ENCODE measurements at regions not wholly inside any gene's neighbourhood (a gene's known extent, or its start where the extent isn't known, plus 50 kb on each side); places are given as distances from the start of the nearest gene placed in this dataset.
A peak's percentile ranks its signal among the peaks of the same experiment; 100 is the strongest.
"Not testable (repeated sequence)": the region's sequence is repeated elsewhere in the genome, so short reads cannot be mapped to it uniquely, and the experiment has no call there.

DNA sequence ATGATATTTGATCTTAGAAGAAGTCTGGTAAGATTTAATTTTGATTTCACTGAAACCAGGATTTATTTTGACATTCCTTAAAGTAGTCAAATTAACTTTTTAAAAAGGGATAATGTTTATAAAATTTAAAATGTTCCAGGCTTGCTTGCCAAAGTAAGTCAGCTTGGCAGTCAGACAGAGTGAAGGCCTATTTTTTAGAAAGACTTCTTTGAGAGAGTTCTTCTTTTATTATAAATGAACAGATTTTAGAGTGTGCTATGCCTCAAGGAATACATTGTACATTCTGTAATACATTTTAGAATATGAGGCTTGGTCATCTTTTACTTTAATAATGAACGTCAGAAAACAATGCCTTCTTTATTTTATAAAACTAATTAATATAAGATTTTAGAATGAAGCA is 138.7 kb downstream of the DISP1 start:
- no peak for DNase-seq

DNA sequence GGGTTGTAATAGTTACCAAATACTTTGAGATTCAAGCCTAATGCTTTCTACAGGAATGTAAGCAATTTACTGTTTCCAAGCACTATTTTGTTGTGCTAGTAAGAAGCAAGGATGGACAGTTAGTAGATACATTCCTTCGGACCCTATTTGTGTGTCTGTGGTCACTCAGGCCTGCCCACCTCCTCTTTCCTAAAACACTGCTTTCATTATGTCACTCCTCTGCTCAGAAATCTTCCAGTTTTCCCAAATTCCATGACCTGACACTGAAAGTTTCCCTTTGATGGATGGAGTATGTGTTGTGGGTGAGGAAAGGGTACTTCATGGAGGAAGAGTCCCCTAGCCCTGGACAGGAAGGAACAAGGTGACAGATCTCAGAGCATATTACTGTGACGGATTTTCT is 141.1 kb downstream of the DISP1 start:
- DNase-seq: no peak

DNA sequence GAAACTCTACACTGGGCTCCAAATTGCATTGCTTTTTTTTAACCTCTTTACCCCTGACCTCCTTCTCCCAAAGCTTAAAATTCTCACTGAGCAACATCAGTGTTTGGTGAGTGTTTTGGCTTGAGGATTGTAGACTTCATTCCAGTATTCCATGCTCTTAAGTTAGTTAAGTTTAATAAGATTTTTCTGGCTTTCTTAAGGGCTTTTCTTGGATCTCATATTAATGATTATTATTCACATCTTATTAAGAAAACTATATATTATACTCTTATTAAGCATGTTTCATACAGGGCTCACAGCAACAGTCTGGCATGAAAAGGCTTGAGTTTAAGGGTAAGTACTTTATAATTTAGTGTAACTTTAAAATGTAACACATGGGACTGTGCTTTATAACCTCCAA is 141.8 kb downstream of the DISP1 start:
- no peak for DNase-seq

DNA sequence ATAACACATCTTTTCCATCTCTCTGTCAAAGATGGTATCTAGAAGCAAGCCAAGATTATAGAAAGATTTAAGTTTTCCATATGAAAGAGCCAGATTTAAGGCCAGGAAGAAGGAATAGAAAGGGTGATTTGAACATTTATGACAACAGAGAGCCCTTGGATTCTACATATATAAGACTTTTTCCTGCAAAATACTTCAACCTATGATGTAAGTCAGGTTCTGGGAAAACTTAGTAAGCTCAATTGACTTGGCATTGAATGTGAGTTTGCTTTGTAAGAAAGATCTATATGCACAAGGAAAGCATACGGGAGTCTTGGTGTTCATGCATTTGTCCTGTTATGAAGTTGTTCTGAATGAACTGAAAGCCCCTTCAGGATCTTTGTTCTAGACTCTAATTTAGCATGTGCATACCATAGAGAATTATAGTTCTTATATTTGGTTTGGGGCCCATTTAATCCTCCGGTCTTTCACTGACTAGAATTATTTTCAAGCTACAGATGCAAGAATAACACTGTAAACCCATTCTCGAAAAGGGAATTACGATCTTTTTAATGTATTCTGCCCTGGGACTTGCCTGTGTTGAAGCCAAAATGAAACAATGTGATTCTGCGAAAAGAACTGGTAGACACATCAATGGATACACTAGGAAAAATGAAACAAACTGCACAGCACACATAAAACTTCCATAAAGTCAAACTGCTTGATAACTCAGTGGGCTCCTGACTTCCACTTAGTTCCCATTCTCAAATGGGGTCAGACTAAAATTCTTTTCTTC is 152.8 kb downstream of the DISP1 start:
- DNase-seq: no peak

DNA sequence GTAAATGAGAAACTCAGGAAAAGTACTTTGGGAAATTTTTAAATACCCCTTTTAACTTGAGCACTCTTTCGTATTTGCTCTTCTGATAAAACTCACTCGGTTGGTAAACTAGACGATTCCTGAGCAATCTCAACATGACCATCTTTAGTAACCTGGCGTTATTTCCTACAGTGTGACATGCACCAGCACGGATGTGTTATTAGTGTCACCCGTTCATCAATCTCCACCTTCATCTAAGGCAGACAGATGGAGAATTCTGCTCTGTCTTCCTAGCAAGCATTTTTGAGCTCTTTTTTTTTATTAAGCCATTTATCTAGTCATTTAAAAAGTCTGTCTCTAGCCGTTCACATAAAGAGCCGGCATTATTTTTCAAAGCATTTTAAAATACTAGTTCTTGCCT is 155.2 kb downstream of the DISP1 start:
- DNase-seq: peak; percentile 54

DNA sequence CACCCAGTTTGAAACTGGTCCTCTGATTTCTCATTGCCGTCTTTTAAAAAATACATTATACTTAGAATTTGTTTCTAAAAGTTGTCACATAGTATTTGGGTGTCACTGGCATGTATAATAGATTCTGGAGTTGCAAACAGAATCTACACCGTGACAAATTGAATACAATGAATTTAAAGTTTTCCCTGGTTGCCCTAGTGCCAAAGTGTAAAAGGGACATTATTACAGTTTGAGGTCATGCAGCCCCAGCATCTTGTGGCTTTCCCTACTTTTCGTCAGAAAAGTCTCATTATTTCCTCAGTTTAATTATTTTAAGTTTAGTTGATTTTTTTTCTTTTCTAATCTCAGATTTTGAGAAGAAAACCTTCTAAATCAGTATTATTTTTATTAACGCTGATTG is 155.9 kb downstream of the DISP1 start:
- DNase-seq: no peak

DNA sequence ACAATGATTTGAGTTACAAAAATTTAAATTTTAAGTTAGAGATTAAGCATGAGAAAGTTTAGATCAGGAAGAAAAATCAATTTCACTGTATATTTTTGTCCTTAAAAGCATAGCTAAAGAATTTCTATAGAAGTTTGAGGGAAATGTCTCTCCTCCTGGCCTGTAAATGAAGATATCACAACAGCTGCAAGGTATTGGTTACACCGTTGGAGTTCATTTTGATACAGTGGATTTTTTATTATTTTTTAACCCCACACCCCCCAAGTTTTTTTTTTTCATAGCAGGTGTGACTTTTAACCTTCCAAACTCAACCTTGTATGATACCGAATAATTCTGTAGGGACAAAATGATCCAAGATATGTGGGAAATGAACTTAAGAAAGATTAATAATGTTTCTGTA is 156.3 kb downstream of the DISP1 start:
- no peak for DNase-seq

DNA sequence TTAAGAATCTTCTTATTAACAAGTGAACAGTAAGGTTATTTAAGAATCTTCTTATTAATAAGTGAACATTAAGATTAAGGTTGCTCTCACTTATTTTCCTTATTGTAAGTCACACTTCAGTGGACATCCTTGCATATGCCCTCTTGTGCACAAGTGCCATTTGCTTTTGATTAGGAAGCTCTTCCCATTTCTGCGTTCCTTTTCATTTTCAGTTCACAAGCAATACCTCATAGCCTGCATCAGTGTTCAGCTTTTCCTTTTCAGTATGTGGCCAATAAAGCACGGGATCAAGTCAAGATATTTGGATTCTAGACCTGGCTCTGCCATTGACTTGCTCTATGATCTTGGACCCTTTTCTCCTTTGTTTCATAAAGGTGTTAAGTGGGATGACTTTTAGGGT is 158.7 kb downstream of the DISP1 start:
- no peak for DNase-seq

DNA sequence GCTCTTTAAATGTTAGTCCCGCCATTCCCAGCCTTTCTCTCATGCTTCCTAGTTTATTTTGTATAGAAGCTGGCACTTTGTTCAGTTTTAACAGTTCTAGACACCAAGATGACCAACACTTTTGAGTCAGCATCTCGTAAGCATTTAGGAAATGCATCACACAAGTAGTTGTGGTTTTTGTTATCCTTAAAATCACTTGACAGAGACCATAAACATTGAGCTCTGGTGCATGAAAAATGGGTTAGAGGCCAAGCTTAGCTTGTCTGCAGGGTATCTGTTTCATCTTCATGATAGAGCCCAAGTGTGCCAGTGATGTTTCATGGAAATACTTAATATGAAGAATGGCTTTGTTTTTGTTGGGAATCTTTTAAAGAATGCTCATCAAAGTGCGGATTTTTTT is 159.7 kb downstream of the DISP1 start:
- no peak for DNase-seq

DNA sequence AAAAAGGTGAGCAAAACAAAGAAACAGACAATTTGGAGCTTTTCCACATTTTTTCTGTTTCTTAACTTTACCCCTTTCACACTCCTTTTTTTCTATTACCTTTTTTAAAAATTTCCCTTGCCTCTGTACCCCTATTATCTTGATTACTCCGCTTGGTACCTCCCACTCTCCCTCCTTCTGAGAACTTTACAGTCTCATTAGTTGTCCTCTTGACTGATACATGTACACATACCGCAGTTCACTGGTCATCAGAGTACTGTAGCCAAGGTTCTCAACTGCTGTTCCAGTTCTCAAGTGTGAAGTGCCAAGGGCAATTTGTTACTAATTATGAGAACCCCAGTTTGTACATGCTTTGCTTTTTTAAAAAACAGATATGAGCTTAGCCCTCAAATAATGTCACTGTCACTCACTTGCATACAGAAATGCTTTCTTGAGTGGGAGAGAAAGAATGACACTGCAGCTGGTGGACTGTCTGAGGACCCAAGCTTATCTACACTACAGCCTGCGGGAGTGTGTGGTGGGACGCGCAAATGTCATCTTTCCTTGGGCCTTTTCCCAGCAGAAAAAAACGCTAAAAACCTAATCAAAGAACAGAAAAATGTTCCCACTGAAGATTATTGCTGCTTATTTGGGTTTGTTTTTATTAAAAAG is 160.8 kb downstream of the DISP1 start:
- DNase-seq: no peak

DNA sequence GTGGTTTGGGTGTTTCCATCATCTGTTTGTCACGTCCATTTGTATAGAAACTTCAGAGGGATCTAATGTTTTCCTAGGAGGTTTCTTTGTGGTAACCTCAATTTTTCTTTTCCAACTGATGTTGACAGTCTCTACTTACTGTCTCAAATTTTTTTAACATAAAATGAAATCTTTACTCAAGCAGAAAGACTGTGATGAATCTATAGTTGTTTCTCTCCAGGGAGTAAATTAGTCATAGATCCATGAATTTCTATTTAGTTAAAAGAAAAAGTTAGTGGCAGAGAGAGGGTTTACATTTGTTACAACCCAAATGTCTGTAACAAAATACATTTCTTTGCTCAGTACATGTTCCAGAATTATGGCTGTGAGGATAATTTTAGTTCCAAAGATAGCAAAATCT is 161.6 kb downstream of the DISP1 start:
- no peak for DNase-seq

DNA sequence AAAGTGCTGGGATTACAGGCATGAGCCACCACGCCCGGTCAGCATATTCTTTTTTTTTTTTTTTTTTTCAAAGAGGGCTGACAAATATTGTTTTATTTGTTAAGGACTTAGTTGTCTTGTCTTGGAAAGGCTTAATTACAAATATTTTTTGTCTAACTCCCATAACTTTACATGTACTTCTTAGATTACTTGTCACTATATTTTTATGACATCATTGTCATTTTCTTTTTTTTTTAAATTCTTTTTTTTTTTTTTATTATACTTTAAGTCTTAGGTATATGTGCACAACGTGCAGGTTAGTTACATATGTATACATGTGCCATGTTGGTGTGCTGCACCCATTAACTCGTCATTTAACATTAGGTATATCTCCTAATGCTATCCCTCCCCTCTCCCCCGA is 162.5 kb downstream of the DISP1 start:
- DNase-seq: not testable (repeated sequence)

DNA sequence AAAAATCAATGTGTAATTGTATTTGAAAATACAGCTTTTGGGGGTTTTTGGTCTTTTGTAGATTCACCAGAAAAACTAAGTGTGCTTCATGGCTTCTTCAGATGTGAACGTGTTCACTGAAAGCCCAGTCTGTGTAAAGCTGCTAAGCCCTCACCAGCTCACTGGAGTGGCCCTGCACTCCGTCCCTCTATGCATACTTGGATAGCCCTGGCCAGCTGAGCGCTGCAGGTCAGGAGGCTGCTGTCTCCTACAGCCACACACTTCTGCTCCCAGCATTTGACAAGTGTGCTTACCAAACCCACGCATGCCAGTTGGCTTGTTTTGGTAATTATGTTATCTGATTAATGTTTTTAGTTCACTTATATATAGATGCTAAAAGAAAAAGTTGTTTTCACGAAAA is 163.5 kb downstream of the TLR5 start:
- DNase-seq: no peak

DNA sequence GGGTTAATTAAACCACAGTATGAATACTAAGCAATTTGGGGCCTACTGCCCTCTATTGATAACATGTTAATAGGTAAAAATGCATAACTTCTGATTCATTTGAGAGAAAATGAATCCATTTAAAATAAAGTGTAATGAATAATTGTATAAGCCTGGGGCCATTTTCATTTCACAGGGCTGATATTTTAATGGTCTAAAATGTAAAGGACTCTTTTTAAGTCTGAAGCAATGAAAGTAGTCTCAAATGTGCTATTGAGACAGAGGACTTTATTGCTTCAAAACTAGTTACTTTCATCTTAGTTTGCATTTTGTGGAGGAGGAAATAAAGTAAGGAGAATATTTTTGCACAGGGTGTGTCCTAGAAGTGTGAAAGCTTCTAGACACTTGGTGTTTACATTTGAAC is 155.4 kb downstream of the TLR5 start:
- DNase-seq: no peak

DNA sequence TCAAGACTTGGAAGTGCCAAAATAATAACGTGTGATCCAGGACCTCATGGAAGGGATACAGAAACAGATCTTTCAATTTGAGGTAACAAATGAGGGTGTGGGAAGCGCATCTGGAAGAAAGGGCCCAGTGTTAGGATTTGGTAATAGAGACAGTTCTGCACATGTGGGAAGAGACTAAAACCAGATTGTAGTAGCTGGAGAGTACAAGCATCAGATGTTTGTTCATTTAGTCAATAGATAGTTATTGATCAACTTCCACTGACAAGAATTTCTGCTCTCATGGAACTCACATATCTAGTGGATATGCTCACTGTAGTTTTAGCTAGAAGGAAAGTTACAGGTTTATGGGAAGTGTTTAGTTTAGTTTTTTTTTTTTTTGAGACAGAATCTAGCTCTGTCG is 153.6 kb downstream of the TLR5 start:
- no peak for DNase-seq

DNA sequence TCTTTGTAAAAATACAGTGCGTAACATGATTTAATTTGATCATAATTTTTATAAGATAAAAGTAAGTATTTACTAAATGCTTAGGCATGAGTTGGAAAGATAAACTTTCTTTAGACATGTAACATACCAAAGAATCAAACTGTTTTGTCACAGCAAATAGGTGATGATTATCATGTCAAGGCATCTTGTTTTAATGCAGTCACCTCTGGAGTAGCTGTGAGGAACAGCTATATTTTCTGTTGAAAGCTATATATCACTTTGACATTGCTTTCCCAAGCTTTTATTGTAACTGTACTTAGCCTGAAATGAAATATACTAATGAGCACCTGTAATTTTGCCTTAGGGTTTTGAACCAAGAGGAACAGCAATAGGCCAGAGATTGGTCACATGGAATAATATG is 151.9 kb downstream of the TLR5 start:
- no peak for DNase-seq

DNA sequence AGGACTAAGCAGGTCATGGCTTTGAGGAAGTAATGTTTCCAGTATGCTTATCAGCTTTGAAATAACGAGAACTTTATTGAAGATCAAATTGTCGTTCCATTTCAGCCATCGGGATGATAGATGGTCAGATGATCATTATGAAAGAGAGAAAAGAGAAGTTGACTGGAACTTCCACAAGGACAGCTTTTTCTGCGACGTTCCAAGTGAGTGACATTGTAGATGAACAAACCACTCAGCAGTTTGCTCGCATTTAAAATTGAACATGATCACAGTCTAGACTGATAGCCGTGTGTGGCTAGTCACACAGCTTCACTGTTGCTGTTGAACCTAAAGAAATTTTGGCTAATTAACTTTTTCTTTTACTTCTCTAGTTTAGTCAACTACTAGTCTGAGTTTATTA is 151.1 kb downstream of the TLR5 start:
- no peak for DNase-seq

DNA sequence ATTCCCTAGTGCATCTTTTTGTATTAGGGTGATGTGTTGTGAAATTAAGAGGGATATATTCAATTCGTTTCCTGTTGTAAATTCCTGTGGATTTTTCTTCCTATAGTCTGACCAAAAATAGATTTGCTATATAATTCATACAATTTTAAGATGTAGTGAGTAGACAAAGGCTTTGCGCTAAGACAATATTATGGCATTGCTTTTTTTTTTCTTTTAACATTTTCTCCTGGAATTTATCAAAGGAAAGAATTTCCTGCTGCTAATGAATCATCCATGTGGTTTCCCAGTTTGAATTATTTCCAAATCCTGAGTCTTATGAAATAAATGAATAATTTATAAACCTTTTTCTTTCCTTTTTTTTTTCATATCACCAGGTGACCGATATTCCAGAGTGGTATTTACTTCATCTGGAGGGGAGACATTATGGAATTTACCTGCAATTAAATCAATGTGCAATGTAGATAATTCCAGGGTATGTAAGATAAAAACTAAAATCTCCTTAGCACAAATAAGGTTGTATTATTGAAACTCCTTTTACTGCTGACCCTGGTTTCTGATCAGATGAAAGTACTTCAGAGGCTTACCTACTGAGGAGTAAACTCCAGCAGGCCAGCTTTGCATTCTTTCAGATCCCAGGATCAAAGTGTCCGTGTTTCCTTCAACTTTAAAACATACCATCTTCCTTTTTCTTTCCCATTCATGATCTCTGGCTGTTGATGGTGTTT is 148.4 kb downstream of the TLR5 start:
- no peak for DNase-seq

DNA sequence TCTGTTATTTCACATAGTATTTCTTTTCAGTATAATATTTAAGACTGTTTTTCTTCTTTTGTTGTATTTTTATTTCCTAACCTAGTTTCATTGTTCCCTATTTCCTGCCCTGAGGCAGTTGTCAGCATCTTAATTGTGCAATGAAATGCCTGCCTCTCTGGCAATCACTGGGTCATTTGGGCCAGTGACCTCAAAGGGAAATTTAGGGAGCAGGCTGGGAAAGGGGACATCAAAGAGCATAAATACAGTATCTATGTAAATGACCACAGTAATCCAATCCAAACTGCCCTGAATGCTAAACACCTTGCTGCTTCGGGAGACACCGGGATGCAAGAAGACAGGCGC is 147.8 kb downstream of the TLR5 start:
- DNase-seq: no peak

DNA sequence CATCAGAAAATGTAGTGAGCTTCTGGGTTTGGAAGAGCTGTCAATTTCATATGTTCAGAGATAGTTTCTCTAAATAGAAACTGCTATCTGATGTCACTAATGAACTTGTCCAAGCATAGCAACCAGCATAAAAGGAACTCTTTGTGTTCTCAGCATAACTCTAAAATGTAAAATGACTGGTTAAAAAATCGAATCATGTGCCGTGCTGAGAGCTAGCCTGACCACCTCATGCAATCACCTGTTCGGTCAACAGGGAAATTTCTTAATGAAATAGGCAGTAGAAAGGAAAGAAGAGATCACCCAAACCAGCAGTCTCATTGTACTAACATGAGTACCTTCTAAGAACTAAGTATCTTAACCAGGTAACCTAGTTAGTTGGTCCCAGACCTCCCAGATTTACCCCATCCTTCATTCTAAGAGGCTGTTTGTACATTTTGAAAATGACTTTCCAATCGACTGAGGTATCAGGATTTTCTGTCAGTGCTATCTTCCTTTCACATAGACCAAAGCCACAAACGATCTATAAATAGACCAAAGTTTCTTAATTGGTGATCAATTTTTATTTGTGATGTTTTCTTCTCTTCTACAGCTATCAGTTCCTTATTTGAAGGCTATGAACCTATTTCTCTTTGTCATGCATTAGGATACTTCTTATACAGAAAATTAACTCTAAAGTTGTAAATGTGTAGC is 147.3 kb downstream of the TLR5 start:
- no peak for DNase-seq

DNA sequence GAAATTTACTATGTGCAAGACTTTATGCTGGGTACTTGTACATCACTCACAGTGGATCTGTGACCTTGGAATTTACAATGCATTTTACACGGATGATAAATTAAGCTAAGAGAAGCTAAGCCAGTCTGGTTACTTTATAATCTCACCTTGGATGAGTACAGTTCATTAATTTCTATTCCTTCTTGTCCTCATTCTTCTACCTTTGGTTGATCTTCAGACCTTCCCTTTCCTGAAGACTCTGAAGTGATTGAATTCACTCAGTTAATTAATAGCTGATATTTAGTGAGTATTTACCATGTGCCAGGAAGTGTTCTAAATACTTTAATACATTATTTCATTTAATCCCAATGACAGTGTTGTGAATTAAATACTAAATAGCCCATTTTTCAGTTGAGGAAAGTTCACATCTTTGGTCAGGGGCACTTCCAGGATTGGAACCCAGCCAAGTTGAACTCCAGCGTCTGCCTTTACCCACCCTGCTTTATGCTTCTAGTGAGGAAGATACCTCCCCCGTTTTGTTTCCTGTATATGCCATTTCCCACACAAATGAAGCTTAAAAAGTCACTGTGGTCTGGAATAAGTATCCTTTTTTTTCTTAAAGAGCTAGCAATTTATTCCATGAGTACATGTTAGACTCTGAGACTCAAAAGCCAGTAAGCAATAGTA is 146.6 kb downstream of the TLR5 start:
- no peak for DNase-seq

DNA sequence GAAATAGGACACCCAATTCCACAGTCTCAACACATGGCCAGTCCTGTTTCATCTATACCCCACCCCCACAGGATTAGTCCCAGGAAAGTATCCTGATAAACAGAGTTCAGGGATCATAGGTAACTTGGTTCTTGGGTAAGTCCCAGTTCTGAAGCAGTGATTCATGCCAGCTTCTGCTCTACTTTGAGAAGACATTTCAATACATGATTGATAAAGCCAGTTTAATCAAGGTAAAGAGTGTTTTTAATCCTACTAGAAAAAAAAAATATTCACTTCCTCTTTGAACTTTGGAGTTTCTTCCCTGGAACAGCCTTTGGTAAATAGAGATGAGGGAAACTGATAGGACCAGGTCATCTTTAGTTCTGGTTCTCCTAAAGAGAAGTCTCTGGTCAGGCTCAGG is 142.4 kb downstream of the TLR5 start:
- no peak for DNase-seq

Data from NCI-H2171 treated with DMSO at 0.1 percent for 48 hours (cell line).